ENCODE measurements at regions not wholly inside any gene's neighbourhood (a gene's known extent, or its start where the extent isn't known, plus 50 kb on each side); places are given as distances from the start of the nearest gene placed in this dataset.

DNA sequence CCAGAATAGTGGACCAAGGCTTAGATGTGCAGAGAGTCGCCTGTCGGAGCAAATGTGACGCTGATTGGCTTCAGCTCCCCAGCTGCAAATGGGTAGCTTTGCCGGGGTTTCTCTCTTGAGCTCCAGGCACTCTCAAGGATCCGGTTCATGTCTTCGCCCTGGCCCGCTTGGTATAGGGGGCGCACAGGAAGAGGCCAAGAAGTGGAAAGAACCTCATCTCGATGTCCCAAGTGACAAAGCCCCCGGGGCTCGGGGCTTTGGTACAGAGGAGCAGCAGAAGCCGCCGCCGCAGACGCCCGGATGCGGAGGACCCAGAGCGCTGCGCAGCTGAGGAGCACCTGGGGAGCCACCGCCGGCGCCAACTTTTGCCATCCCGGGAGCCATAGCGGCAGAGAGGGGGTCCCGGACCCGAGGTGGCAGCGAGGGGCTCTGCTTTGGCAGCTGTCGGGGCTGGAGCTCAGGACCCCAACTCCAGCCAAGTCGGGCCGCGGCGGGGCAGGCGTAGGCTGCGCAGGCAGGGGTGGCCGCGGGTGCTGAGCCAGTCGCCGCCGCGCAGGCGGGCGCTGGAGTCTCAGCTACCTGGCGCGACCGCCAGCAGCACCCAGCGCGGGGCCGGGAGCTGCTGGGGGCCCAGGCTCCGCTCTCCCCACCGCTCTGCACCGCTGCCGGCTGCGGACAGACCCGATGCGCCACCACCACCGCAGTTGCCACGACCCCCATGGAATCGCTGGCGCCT is 466.6 kb downstream of the XPNPEP1 start:
- TF ChIP-seq CEBPB (IDR thresholded peaks at IDR 0.05; ENCODE audit: low read depth) (no peak), EZH2 (IDR thresholded peaks at IDR 0.05) (no peak), CTCF (IDR thresholded peaks at IDR 0.05 in 2 of 3, conservative IDR thresholded peaks at IDR 0.05 in 1 of 3; ENCODE audit: borderline replicate concordance in 1 of 3, insufficient read depth in 1 of 3, low read depth in 2 of 3, low read length in 2 of 3) (no peak), ELF1 (IDR thresholded peaks at IDR 0.05; ENCODE audit: borderline replicate concordance, low read depth) (no peak), POLR2AphosphoS5 (IDR thresholded peaks at IDR 0.05; ENCODE audit: low read depth, low read length) (no peak), EZH2phosphoT487 (IDR thresholded peaks at IDR 0.05; ENCODE audit: borderline replicate concordance) (no peak), POLR2A (IDR thresholded peaks at IDR 0.05; ENCODE audit: borderline replicate concordance, extremely low read depth, insufficient read depth, insufficient read length) (no peak), SIN3A (IDR thresholded peaks at IDR 0.05; ENCODE audit: low read depth) (no peak), SRF (IDR thresholded peaks at IDR 0.05; ENCODE audit: low read depth) (no peak), RAD21 (IDR thresholded peaks at IDR 0.05; ENCODE audit: low read depth) (no peak), CBX3 (IDR thresholded peaks at IDR 0.05; ENCODE audit: low read depth) (no peak), ZFX (IDR thresholded peaks at IDR 0.05) (no peak)

All from HCT116 (cell line).